SW 1271 (cell line): ENCODE measurements at regions not wholly inside any gene's neighbourhood (a gene's known extent, or its start where the extent isn't known, plus 50 kb on each side); places are given as distances from the start of the nearest gene placed in this dataset.
A peak's percentile ranks its signal among the peaks of the same experiment; 100 is the strongest.
"Not testable (repeated sequence)": the region's sequence is repeated elsewhere in the genome, so short reads cannot be mapped to it uniquely, and the experiment has no call there.

Experiments
- DNase-seq, 2 experiments: peaks; one replicate each; lab custom pipeline; 2025; lab: John Stamatoyannopoulos, UW

- DNase-seq, result no peak
These were observed 78.0 kb upstream of the LHFPL2 start for GRCh38 chr5:78726571-78726970.

GRCh38 chr5:78726003-78726402 lies 77.4 kb upstream of the LHFPL2 start:
- no peak for DNase-seq

GRCh38 chr5:78724061-78724460 lies 75.5 kb upstream of the LHFPL2 start:
- DNase-seq, result no peak

- no peak for DNase-seq
These were observed 72.4 kb upstream of the LHFPL2 start for GRCh38 chr5:78720997-78721396.

- no peak for DNase-seq
These were observed 71.8 kb upstream of the LHFPL2 start for GRCh38 chr5:78720227-78720985.

- no peak for DNase-seq
These were observed 71.1 kb upstream of the LHFPL2 start for GRCh38 chr5:78719504-78720219.

GRCh38 chr5:78718824-78719223 lies 70.3 kb upstream of the LHFPL2 start:
- no peak for DNase-seq

- DNase-seq, result no peak
These were observed 69.4 kb upstream of the LHFPL2 start for GRCh38 chr5:78717674-78718584.

- DNase-seq, result no peak
These were observed 67.6 kb upstream of the LHFPL2 start for GRCh38 chr5:78716206-78716605.

- not testable (repeated sequence) for DNase-seq
These were observed 66.8 kb upstream of the LHFPL2 start for GRCh38 chr5:78715351-78715750.

GRCh38 chr5:78711670-78712069 lies 63.1 kb upstream of the LHFPL2 start:
- DNase-seq, result not testable (repeated sequence)

GRCh38 chr5:78709729-78710430 lies 61.3 kb upstream of the LHFPL2 start:
- DNase-seq, result not testable (repeated sequence)

- no peak for DNase-seq
These were observed 58.3 kb upstream of the LHFPL2 start for GRCh38 chr5:78706825-78707224.

- DNase-seq, result no peak
These were observed 57.8 kb upstream of the LHFPL2 start for GRCh38 chr5:78706381-78706780.

- no peak for DNase-seq
These were observed 57.3 kb upstream of the LHFPL2 start for GRCh38 chr5:78705826-78706225.

- no peak for DNase-seq
These were observed 53.3 kb upstream of the LHFPL2 start for GRCh38 chr5:78701795-78702410.

GRCh38 chr5:78699552-78700153 lies 51.1 kb upstream of the LHFPL2 start:
- DNase-seq, result peak; percentile 93 to 96

- no peak for DNase-seq
These were observed 49.7 kb upstream of the LHFPL2 start for GRCh38 chr5:78698191-78698791.
